ENCODE measurements at regions not wholly inside any gene's neighbourhood (a gene's known extent, or its start where the extent isn't known, plus 50 kb on each side); places are given as distances from the start of the nearest gene placed in this dataset.

DNA sequence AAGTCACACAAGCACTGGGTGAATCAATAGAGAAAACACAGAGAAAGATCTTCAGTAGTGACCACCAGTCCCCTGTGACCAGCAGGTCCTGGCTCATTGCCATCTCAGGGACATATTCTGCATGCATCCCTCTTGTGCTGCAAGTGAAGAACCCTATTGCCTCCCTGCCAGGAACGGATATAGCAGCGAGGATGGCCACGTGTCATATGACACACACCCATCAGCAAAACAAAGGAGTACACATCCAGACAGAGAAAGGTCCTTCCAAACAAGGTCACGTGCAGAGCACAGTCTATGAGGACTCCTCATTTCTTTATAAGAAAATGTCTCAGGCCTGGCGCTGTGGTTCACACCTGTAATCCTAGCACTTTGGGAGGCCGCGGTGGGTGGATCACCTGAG is 638.4 kb downstream of the FLRT2 start:
- TF ChIP-seq, protein P1, sequence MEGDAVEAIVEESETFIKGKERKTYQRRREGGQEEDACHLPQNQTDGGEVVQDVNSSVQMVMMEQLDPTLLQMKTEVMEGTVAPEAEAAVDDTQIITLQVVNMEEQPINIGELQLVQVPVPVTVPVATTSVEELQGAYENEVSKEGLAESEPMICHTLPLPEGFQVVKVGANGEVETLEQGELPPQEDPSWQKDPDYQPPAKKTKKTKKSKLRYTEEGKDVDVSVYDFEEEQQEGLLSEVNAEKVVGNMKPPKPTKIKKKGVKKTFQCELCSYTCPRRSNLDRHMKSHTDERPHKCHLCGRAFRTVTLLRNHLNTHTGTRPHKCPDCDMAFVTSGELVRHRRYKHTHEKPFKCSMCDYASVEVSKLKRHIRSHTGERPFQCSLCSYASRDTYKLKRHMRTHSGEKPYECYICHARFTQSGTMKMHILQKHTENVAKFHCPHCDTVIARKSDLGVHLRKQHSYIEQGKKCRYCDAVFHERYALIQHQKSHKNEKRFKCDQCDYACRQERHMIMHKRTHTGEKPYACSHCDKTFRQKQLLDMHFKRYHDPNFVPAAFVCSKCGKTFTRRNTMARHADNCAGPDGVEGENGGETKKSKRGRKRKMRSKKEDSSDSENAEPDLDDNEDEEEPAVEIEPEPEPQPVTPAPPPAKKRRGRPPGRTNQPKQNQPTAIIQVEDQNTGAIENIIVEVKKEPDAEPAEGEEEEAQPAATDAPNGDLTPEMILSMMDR (IDR thresholded peaks at IDR 0.05): no peak
- no peak for TF ChIP-seq POLR2A (IDR thresholded peaks at IDR 0.05)

All from body of pancreas (tissue), 4 donors.